Inflammatory macrophage treated with lipopolysaccharide for 4 hours (primary cell): ENCODE measurements at regions not wholly inside any gene's neighbourhood (a gene's known extent, or its start where the extent isn't known, plus 50 kb on each side); places are given as distances from the start of the nearest gene placed in this dataset.

Source experiments
- DNase-seq: peaks from one replicate; pipeline ENCODE4 v3.0.0-alpha.2; 2020

- no peak for DNase-seq
Measured at GRCh38 chr12:130017591-130018449, 114.0 kb upstream of the TMEM132D start.

DNA sequence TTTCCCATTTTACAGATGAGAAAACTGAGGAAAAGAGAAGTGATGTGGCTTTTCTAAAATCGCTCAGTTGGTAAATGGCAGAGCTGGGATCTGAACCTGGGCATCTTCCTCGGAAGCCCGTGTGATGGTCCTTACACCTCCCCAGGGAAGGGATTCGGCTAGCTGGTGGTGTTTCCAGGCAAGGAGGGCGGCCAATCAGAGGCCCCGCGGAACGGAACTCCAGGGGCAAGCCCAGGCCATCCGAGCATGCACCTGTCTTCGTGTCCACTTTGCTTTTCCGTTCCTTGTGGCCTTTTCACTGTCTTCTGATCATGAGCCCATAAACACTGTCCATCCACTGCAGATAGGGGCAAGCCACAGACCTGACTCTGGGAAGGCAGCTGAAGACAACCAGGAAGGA, 114.8 kb upstream of the TMEM132D start:
- no peak for DNase-seq

GRCh38 chr12:130026608-130027176, 122.9 kb upstream of the TMEM132D start:
- DNase-seq: peak; percentile 18

DNA sequence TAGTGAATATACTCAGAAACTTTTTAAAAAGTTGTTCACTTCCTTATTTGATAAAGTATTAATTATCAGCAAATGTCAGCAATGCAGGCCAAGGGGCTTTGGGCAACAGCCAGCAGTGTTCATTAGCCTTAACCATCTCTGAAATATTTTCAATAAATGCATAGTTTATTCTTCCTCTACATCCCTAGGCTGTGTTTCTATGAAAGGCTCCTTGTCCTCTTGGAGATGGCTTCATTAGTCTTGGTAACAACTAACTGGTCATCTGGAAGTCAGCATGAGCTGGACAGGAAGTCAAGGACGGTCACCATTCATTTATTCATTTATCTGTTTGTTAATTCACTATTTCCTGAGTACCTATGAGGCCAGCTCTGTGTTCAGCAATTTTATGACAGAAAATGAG, 124.0 kb upstream of the TMEM132D start:
- DNase-seq: no peak

- no peak for DNase-seq
Measured at GRCh38 chr12:130029151-130029550, 125.3 kb upstream of the TMEM132D start.

- DNase-seq: no peak
Measured at GRCh38 chr12:130031041-130031440, 127.2 kb upstream of the TMEM132D start.

- peak; percentile 31 for DNase-seq
Measured at GRCh38 chr12:130031571-130032189, 127.9 kb upstream of the TMEM132D start.

GRCh38 chr12:130041983-130042812, 120.1 kb upstream of the FZD10 start:
- DNase-seq: no peak

- DNase-seq: no peak
Measured at GRCh38 chr12:130043685-130044406, 118.4 kb upstream of the FZD10 start.

- no peak for DNase-seq
Measured at GRCh38 chr12:130044991-130045621, 117.2 kb upstream of the FZD10 start.

- no peak for DNase-seq
Measured at GRCh38 chr12:130049666-130050065, 112.6 kb upstream of the FZD10 start.

DNA sequence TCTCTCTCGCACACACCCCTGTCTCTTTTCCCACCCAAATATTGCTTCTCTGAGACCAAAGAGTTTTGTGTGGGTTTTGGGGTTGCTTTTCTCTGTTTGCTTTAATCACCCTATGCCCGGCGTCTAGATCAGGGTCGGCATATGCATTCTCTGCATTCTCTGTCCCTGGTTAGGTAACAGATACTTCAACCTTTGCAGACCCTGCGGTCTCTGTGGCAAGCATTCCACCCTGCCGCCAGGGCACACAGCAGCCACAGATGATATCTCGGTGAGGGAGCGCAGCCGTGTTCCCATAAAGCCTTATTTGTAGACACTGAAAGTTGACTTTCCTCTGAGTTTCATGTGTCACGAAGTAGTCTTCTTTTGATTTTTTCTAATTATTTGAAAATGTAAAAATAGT, 110.4 kb upstream of the FZD10 start:
- DNase-seq: no peak

GRCh38 chr12:130053651-130054069, 108.6 kb upstream of the FZD10 start:
- DNase-seq: no peak

DNA sequence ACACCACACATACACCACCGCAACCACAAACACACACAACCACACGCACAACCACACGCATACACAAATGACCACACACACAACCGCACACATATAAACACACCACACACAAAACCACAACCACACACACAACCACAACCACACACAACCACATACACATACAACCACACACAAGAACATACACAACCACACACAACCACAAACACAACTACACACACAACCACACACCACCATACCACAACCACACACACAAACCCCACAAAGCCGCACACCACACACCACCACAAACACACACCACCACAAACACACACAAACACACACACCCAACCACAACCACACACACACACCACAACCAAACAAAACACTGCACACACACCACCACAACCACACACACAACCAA, 107.5 kb upstream of the FZD10 start:
- no peak for DNase-seq

DNA sequence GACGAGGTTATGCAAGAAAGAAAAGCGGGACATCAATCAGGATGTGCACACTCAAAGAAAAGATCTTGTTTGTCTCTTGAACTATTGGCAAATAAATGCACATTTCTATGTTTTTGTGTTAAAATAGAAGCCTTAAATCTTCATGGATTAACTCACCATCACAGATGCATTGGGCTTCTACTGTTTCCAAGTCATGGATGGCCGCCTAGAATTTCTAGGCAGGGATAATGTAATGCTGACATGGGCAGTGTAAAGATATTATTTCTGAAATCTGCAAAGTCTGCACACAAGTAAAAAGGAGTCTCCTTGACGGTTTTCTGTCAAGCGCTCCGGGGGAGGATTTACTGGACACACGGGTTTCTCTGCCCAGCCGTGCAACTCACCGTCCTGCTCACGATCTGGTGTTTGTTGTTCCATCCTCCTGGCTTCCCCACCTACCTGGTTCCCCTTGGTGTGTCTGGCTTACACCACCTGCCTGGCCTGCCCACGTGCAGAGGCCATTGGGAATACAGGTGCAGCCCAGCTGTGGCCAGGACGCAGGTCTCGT, 103.3 kb upstream of the FZD10 start:
- no peak for DNase-seq

GRCh38 chr12:130063866-130064265, 98.4 kb upstream of the FZD10 start:
- DNase-seq: no peak

- no peak for DNase-seq
Measured at GRCh38 chr12:130064999-130065398, 97.3 kb upstream of the FZD10 start.

GRCh38 chr12:130066742-130067141, 95.5 kb upstream of the FZD10 start:
- DNase-seq: no peak

DNA sequence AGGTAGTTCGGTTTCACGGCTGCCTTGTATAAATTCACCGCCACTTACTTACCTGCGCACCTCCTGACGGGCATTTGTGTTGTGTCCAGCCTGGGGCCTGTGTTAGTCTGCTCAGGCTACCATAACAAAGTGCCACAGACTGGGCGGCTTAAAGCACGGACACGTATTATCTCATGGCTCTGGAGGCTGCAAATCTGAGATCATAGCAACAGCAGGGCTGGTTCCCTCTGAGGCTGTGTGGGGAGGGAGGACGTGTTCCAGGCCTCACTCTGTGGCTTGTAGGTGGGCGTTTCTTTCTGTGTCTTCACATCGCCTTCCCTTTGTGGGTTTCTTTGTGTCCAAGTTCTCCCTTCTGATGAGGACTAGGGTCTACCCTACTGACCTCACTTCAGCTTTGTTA, 93.5 kb upstream of the FZD10 start:
- DNase-seq: no peak

GRCh38 chr12:130070126-130070611, 92.1 kb upstream of the FZD10 start:
- DNase-seq: no peak

DNA sequence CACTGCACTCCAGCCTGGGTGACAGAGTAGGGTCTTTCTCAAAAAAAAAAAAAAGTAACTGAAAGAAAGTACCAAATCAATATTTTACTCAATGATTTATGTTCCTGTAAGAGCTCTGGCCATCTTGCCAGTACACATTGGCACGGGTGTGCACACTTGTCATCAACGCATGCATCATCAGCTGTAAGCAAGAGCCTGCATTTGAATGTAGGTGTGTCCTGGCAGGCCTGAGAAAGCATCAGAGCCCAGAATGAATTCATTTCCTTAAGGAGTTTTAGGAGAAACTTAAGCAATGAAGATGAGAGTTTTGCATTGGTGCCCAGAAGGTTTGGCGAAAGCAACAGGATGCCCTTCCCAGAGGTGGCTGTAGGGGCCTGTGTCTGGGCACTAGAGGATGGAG, 88.5 kb upstream of the FZD10 start:
- no peak for DNase-seq
